ENCODE measurements at regions not wholly inside any gene's neighbourhood (a gene's known extent, or its start where the extent isn't known, plus 50 kb on each side); places are given as distances from the start of the nearest gene placed in this dataset.

- H3K36me3 ChIP-seq = no peaks in the 10 kb centered on the region
- no peaks in the 10 kb centered on the region for H3K27me3 ChIP-seq (ENCODE audit: low read depth)
- DNase-seq = no peak
- no peaks in the 10 kb centered on the region for H3K9me3 ChIP-seq
- no peak overlapping the region for H3K27ac ChIP-seq
- no peak for TF ChIP-seq CTCF (IDR thresholded peaks at IDR 0.05)
- H3K4me3 ChIP-seq = no peak overlapping the region
- no peak for ATAC-seq
- intact Hi-C loops (cut with DNase I) = no loop called here
- no peaks in the 10 kb centered on the region for H3K4me1 ChIP-seq
Observed at GRCh38 chr1:238562341-238562740, 671.6 kb upstream of the ZP4 start.

- intact Hi-C loops (cut with DNase I) = no loop called here
- TF ChIP-seq CTCF (IDR thresholded peaks at IDR 0.05) = no peak
- no peak for ATAC-seq
- Histone ChIP-seq H3K4me1 (no peaks in the 10 kb centered on the region), H3K36me3 (no peaks in the 10 kb centered on the region), H3K9me3 (no peaks in the 10 kb centered on the region), H3K4me3 (no peak overlapping the region), H3K27me3 (ENCODE audit: low read depth) (no peaks in the 10 kb centered on the region), H3K27ac (no peak overlapping the region)
- no peak for DNase-seq
Observed at GRCh38 chr1:238558746-238559145, 668.0 kb upstream of the ZP4 start.

GRCh38 chr1:238558156-238558555 lies 667.4 kb upstream of the ZP4 start:
- no peak for TF ChIP-seq CTCF (IDR thresholded peaks at IDR 0.05)
- ATAC-seq = no peak

GRCh38 chr1:238552271-238552670 lies 661.5 kb upstream of the ZP4 start:
- no peak for DNase-seq
- Histone ChIP-seq H3K27me3 (ENCODE audit: low read depth) (no peaks in the 10 kb centered on the region), H3K4me3 (no peak overlapping the region), H3K27ac (no peak overlapping the region), H3K4me1 (no peaks in the 10 kb centered on the region), H3K9me3 (no peaks in the 10 kb centered on the region), H3K36me3 (no peaks in the 10 kb centered on the region)
- no peak for ATAC-seq
- TF ChIP-seq CTCF (IDR thresholded peaks at IDR 0.05) = no peak
- intact Hi-C loops (cut with DNase I) = no loop called here

More at GRCh38 chr1:238558156-238558555, 667.4 kb upstream of the ZP4 start:
- H3K27ac ChIP-seq = no peak overlapping the region
- no peaks in the 10 kb centered on the region for H3K4me1 ChIP-seq
- H3K27me3 ChIP-seq (ENCODE audit: low read depth) = no peaks in the 10 kb centered on the region
- H3K9me3 ChIP-seq = no peaks in the 10 kb centered on the region
- DNase-seq = no peak
- H3K4me3 ChIP-seq = no peak overlapping the region
- H3K36me3 ChIP-seq = no peaks in the 10 kb centered on the region
- intact Hi-C loops (cut with DNase I) = no loop called here

GRCh38 chr1:238549137-238549536 lies 658.4 kb upstream of the ZP4 start:
- Histone ChIP-seq H3K27me3 (ENCODE audit: low read depth) (no peaks in the 10 kb centered on the region), H3K4me1 (no peaks in the 10 kb centered on the region), H3K36me3 (no peaks in the 10 kb centered on the region), H3K4me3 (no peak overlapping the region), H3K9me3 (no peaks in the 10 kb centered on the region), H3K27ac (no peak overlapping the region)
- intact Hi-C loops (cut with DNase I) = no loop called here
- DNase-seq = no peak
- TF ChIP-seq CTCF (IDR thresholded peaks at IDR 0.05) = no peak
- no peak for ATAC-seq

- Histone ChIP-seq H3K36me3 (no peaks in the 10 kb centered on the region), H3K27me3 (ENCODE audit: low read depth) (no peaks in the 10 kb centered on the region), H3K4me1 (no peaks in the 10 kb centered on the region), H3K4me3 (no peak overlapping the region), H3K27ac (no peak overlapping the region), H3K9me3 (no peaks in the 10 kb centered on the region)
- no peak for ATAC-seq
- no peak for DNase-seq
- intact Hi-C loops (cut with DNase I) = no loop called here
- no peak for TF ChIP-seq CTCF (IDR thresholded peaks at IDR 0.05)
Observed at GRCh38 chr1:238546118-238546517, 655.4 kb upstream of the ZP4 start.

Data from lower lobe of right lung (tissue), 2 donors.